Spleen (tissue), 7 donors: ENCODE measurements at regions not wholly inside any gene's neighbourhood (a gene's known extent, or its start where the extent isn't known, plus 50 kb on each side); places are given as distances from the start of the nearest gene placed in this dataset.
A peak's percentile ranks its signal among the peaks of the same experiment; 100 is the strongest.

Source experiments
- CTCF ChIP-seq, 11 experiments: fragments of 200-600 bp in 7 of 11; fragments of 450-650 bp in 4 of 11; sonication (generic) in 4 of 11; IDR thresholded peaks in 8 of 11; conservative IDR thresholded peaks in 3 of 11; 1 replicate in 7 of 11; 2 replicates in 4 of 11; pipeline versions ENCODE4 v1.4.0 to v1.8.0; 2016 to 2021; ENCODE audit warnings: antibody characterized with exemption in 11 of 11, inconsistent platforms in 4 of 11, mild to moderate bottlenecking in 1 of 11
- POLR2AphosphoS5 ChIP-seq, 3 donors: sonication (generic); formaldehyde crosslinking; IDR thresholded peaks; one replicate each; pipeline ENCODE4 v1.5.1; 2017; ENCODE audit warnings: antibody characterized with exemption in 3 of 3
- donor health status: DM: no; HTN: no; CAD: no; lungs with moderate emphysema.
- donor health status: DM: no; HTN: no; CAD: no.
- donor health status: DM: no; HTN: no; CAD: no.

- peak; percentile 15 to 81 (median 68) for TF ChIP-seq CTCF (IDR thresholded peaks at IDR 0.05 in 8 of 11, conservative IDR thresholded peaks at IDR 0.05 in 3 of 11)
- no peak for TF ChIP-seq POLR2AphosphoS5 (IDR thresholded peaks at IDR 0.05)
These were observed 83.9 kb upstream of the PLPPR4 start for GRCh38 chr1:99180343-99180808.
